Gastrocnemius medialis (tissue), 4 donors: ENCODE measurements at regions not wholly inside any gene's neighbourhood (a gene's known extent, or its start where the extent isn't known, plus 50 kb on each side); places are given as distances from the start of the nearest gene placed in this dataset.

Experiments
- POLR2A ChIP-seq, 2 donors: fragments of 450-650 bp; IDR thresholded peaks; one replicate each; pipeline ENCODE4 v1.6.1; 2017; ENCODE audit warnings: antibody characterized with exemption in 2 of 2, mild to moderate bottlenecking in 2 of 2, moderate library complexity in 2 of 2
- TF ChIP-seq, protein P1 (sequence below), 5 experiments: fragments of 450-650 bp in 3 of 5; fragments of 200-600 bp in 2 of 5; sonication (generic) in 2 of 5; IDR thresholded peaks in 4 of 5; conservative IDR thresholded peaks in 1 of 5; 1 replicate in 4 of 5; 2 replicates in 1 of 5; pipeline ENCODE4 v1.5.1; 2016 to 2019; ENCODE audit warnings: antibody characterized with exemption in 5 of 5, mild to moderate bottlenecking in 3 of 5, moderate library complexity in 3 of 5

DNA sequence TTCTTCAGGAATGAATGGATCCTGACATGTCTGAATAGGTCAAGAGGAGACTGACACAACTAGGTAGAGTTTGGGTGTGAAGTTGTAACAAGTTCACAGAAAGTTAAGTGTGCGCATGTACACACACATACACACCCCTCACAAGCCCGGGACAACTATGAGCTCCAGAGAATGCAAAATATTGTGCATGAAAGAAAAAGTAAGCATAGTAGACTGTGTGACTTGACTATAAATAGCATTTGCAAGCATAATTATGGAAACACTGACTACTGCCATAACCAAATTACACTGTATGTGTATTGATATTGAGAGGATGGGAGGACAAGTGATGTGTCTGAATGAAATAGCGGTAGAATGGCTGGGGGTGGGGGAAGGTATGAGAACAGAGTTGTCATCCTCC lies 157.1 kb upstream of the NCK2 start:
- TF ChIP-seq, protein P1, sequence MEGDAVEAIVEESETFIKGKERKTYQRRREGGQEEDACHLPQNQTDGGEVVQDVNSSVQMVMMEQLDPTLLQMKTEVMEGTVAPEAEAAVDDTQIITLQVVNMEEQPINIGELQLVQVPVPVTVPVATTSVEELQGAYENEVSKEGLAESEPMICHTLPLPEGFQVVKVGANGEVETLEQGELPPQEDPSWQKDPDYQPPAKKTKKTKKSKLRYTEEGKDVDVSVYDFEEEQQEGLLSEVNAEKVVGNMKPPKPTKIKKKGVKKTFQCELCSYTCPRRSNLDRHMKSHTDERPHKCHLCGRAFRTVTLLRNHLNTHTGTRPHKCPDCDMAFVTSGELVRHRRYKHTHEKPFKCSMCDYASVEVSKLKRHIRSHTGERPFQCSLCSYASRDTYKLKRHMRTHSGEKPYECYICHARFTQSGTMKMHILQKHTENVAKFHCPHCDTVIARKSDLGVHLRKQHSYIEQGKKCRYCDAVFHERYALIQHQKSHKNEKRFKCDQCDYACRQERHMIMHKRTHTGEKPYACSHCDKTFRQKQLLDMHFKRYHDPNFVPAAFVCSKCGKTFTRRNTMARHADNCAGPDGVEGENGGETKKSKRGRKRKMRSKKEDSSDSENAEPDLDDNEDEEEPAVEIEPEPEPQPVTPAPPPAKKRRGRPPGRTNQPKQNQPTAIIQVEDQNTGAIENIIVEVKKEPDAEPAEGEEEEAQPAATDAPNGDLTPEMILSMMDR (IDR thresholded peaks at IDR 0.05 in 4 of 5, conservative IDR thresholded peaks at IDR 0.05 in 1 of 5): no peak
- TF ChIP-seq POLR2A (IDR thresholded peaks at IDR 0.05): no peak
